MM.1S (cell line): ENCODE measurements at regions not wholly inside any gene's neighbourhood (a gene's known extent, or its start where the extent isn't known, plus 50 kb on each side); places are given as distances from the start of the nearest gene placed in this dataset.

Source experiments
- EZH2phosphoT487 ChIP-seq: fragments of 300-600 bp; sonication (generic); IDR thresholded peaks from 2 replicates; pipeline ENCODE4 v1.6.1; 2018; ENCODE audit warnings: antibody characterized with exemption, low read length
- TF ChIP-seq, protein P1 (sequence below): fragments of 300-600 bp; sonication (generic); IDR thresholded peaks from 2 replicates; pipeline ENCODE4 v1.5.1; 2016; ENCODE audit warnings: antibody characterized with exemption, low read length, mixed read lengths

DNA sequence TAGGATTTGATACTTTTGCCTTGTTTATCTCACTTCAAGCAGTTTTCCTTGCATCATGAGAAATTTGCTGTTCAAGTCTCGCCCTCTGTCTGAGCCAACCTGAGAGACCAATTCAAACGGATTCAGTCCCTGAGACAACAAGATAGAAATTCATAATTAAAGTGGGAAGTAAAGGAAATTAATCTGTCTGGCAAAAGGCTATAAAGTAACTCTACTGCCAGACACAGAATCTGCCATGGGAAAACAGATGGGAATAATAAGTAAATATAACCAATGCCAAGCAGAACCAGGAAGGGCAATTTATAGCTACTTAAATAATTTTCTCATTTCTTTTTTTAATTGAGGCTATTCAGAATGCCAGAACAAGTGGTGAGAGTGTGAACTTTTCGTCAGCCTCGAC is 239.6 kb downstream of the TFAP2C start:
- TF ChIP-seq, protein P1, sequence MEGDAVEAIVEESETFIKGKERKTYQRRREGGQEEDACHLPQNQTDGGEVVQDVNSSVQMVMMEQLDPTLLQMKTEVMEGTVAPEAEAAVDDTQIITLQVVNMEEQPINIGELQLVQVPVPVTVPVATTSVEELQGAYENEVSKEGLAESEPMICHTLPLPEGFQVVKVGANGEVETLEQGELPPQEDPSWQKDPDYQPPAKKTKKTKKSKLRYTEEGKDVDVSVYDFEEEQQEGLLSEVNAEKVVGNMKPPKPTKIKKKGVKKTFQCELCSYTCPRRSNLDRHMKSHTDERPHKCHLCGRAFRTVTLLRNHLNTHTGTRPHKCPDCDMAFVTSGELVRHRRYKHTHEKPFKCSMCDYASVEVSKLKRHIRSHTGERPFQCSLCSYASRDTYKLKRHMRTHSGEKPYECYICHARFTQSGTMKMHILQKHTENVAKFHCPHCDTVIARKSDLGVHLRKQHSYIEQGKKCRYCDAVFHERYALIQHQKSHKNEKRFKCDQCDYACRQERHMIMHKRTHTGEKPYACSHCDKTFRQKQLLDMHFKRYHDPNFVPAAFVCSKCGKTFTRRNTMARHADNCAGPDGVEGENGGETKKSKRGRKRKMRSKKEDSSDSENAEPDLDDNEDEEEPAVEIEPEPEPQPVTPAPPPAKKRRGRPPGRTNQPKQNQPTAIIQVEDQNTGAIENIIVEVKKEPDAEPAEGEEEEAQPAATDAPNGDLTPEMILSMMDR: no peak
- TF ChIP-seq EZH2phosphoT487: no peak
